C4-2B (cell line): ENCODE measurements at regions not wholly inside any gene's neighbourhood (a gene's known extent, or its start where the extent isn't known, plus 50 kb on each side); places are given as distances from the start of the nearest gene placed in this dataset.

Experiments
- H3K27ac ChIP-seq: fragments of 450-650 bp; 2 replicates; pipeline ENCODE4 v1.5.1; 2017
- ZFX ChIP-seq: fragments of 450-650 bp; IDR thresholded peaks from 2 replicates; pipeline ENCODE4 v1.6.1; 2017
- TF ChIP-seq, protein P1 (sequence below): fragments of 450-650 bp; conservative IDR thresholded peaks from 2 replicates; pipeline ENCODE4 v1.5.1; 2017; ENCODE audit warnings: mild to moderate bottlenecking

DNA sequence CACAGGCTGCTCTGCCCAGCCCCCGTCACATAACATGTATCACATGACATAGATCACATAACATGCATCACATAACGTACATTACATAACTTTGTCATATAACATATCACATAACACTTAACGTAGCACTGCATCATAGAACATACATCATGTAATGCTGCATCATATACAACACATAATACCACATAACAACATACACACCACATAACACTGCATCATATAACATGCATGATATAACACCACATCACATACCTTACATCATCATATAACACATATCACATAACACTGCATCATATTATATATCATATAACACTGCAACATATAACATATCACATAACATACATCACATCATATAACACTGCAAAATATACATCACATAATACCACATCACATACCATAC, 83.8 kb downstream of the AXIN2 start:
- H3K27ac ChIP-seq: no peak overlapping the region
- TF ChIP-seq, protein P1, sequence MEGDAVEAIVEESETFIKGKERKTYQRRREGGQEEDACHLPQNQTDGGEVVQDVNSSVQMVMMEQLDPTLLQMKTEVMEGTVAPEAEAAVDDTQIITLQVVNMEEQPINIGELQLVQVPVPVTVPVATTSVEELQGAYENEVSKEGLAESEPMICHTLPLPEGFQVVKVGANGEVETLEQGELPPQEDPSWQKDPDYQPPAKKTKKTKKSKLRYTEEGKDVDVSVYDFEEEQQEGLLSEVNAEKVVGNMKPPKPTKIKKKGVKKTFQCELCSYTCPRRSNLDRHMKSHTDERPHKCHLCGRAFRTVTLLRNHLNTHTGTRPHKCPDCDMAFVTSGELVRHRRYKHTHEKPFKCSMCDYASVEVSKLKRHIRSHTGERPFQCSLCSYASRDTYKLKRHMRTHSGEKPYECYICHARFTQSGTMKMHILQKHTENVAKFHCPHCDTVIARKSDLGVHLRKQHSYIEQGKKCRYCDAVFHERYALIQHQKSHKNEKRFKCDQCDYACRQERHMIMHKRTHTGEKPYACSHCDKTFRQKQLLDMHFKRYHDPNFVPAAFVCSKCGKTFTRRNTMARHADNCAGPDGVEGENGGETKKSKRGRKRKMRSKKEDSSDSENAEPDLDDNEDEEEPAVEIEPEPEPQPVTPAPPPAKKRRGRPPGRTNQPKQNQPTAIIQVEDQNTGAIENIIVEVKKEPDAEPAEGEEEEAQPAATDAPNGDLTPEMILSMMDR: no peak
- no peak for TF ChIP-seq ZFX

DNA sequence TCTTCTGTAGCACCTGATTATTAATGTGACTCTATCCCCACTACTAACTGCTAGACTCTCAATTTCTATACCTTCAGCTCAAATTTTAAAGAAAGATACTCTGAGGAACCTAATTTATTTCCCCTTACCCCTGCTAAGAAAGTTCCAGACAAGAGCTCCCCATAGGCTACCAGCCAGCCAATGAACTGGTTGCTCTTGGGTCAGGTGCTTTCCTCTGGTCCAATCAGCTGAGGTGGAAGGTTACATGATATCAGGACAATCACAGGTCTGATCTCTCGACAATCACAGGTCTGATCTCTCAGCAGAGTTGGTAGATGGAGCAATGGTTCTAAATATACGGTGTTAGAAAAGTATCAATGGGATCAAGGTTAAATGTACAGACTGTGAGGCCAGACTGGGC, 86.8 kb downstream of the AXIN2 start:
- TF ChIP-seq ZFX: no peak
- TF ChIP-seq, protein P1: no peak
- H3K27ac ChIP-seq: no peak overlapping the region

DNA sequence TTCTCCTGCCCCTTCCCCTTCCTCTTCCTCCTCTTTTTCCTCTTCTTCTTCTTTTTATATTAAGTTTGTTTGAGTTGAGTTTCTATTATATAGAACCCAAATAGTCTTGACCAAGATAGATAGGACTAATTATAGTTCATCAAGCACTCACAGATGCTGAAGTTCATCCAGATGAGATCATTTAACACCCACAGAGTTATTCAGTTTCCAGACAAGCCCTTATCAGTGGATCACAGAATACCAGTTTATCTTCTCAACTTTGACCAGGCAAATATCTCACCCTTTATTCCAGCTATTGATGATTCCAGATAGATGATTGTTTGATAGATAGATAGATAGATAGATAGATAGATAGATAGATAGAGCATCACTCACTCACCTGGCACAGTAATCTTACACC, 87.5 kb downstream of the AXIN2 start:
- no peak overlapping the region for H3K27ac ChIP-seq
- no peak for TF ChIP-seq ZFX
- TF ChIP-seq, protein P1: no peak

DNA sequence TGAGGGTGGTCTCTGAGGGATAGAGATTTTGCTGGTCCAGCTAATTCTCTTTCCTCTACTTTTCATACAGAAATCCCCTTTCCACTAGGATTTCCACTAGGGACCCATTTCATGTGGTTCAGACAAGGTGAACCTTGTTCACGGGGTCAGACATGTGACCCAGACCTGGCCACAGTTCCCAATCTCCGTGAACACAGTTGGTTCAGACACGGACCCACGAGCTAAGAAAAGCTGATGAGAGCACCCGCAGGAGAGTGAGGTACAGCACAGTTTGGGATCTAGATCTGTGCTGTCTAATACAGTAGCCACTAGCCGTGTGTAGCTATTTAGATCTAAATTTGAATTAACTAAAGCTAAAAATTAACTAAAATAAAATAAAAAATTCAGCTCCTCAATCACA, 88.1 kb downstream of the AXIN2 start:
- no peak for TF ChIP-seq ZFX
- TF ChIP-seq, protein P1: no peak
- H3K27ac ChIP-seq: no peak overlapping the region

DNA sequence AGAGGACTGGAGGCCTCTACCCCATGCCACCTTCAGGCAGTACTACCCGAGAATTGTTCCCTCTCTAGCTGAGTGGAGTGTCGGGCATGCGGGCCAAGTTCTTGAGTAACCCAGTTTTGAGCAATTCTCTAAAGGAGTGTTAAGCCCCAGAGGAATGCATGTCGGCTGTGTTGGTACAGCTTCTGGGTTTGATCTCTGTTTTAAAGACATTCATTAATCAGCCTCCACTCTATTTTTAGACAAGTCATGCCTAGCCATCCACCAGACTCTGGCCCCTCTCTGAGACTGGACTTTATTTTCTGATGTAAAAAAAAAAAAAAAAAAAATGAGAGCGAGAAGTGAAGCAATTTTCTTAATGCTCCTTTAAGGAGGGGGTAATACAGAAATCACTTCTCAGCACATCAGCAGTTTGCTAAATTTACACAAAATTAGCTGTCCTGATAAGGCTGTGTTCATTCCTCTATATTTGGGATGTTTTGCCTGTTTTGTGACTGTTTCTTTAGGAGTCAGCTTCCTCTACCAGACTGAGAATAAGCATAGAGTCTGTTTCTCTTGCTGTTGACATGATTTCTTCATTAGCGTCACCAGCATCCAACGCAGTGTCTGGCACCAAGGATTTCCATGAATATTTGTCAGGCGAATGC, 88.7 kb downstream of the AXIN2 start:
- no peak for TF ChIP-seq ZFX
- TF ChIP-seq, protein P1: no peak

DNA sequence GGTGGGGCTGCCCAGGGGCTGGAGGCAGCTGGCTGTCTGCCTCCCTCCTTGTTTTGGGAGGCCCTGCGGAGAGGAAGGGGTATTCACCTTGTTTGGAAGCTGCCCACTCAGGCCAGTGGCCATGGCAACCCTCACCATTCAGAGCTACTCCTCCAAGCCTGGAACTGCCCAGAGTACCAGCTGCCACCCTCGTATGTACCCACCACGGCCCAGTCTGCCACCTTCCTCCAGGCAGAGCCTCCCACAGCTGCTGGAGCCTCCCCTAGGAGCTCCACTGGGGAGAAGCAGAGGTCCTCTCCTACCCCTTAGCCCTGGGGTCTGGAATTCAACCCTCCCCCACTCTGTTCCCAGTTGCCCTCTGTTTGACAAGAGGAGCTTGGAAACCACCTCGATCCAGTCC, 90.7 kb downstream of the AXIN2 start:
- TF ChIP-seq, protein P1: no peak
- no peak for TF ChIP-seq ZFX
- H3K27ac ChIP-seq: no peak overlapping the region

More for the DNA sequence above, 88.7 kb downstream of the AXIN2 start:
- H3K27ac ChIP-seq: no peak overlapping the region

DNA sequence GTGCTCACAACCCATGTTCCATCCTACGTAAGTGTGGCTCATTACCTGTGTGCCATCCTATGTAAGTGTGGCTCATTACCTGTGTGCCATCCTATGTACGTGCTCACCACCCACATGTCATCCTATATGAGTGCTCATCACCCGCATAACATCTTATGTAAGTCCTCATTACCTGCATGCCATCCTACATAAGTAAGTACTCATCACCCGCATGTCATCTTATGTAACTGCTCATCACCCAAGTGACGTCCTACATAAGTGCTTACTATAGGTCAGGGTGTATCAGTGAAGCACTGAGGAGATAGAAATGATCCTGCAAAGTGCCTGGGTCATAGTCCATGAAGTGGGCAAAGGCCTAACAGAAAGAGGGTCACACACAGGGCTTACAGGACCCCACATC, 93.1 kb downstream of the AXIN2 start:
- TF ChIP-seq ZFX: no peak
- TF ChIP-seq, protein P1: no peak
- H3K27ac ChIP-seq: no peak overlapping the region
